ENCODE measurements at regions not wholly inside any gene's neighbourhood (a gene's known extent, or its start where the extent isn't known, plus 50 kb on each side); places are given as distances from the start of the nearest gene placed in this dataset.
"Not testable (repeated sequence)": the region's sequence is repeated elsewhere in the genome, so short reads cannot be mapped to it uniquely, and the experiment has no call there.

DNA sequence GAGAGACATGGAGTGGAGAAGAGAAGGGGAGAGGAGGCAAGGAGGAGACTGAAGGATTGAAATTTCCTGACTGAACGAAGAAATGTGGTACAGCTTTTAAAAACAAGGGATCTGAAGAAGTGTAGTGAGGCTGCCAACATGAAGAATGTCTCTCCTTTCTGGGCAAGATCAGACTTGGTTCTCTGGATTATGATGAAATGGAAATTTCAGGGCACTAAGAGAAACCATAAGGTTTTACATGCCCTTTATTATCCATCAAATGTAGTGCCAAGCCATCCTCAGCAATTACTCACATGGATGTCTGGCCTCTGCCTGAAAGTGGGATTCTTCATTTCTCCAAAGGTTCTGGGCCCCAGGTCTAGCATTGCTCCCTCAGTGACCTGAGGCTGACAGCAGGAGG is 77.6 kb upstream of the CCDC80 start:
- TF ChIP-seq, protein P1, sequence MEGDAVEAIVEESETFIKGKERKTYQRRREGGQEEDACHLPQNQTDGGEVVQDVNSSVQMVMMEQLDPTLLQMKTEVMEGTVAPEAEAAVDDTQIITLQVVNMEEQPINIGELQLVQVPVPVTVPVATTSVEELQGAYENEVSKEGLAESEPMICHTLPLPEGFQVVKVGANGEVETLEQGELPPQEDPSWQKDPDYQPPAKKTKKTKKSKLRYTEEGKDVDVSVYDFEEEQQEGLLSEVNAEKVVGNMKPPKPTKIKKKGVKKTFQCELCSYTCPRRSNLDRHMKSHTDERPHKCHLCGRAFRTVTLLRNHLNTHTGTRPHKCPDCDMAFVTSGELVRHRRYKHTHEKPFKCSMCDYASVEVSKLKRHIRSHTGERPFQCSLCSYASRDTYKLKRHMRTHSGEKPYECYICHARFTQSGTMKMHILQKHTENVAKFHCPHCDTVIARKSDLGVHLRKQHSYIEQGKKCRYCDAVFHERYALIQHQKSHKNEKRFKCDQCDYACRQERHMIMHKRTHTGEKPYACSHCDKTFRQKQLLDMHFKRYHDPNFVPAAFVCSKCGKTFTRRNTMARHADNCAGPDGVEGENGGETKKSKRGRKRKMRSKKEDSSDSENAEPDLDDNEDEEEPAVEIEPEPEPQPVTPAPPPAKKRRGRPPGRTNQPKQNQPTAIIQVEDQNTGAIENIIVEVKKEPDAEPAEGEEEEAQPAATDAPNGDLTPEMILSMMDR (IDR thresholded peaks at IDR 0.05): no peak
- no peak for TF ChIP-seq ZFX (IDR thresholded peaks at IDR 0.05; ENCODE audit: borderline replicate concordance)
- H3K27ac ChIP-seq: no peak overlapping the region

DNA sequence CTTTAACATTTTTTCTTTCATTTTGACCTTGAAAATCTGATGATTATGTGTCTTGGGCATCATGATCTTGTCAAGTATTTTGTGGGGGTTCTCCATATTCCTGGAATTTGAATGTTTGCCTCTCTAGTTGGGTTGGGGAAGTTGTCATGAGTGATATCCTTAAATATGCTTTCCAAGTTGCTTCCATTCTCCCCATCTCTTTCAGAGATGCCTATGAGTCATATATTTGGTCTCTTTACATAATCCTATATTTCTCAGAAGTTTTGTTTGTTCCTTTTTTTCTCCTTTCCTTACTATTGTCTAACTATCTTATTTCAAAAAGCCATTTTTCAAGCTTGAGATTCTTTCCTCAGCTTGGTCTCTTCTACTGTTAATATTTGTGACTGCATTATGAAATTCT is 69.0 kb upstream of the CCDC80 start:
- no peak overlapping the region for H3K27ac ChIP-seq

DNA sequence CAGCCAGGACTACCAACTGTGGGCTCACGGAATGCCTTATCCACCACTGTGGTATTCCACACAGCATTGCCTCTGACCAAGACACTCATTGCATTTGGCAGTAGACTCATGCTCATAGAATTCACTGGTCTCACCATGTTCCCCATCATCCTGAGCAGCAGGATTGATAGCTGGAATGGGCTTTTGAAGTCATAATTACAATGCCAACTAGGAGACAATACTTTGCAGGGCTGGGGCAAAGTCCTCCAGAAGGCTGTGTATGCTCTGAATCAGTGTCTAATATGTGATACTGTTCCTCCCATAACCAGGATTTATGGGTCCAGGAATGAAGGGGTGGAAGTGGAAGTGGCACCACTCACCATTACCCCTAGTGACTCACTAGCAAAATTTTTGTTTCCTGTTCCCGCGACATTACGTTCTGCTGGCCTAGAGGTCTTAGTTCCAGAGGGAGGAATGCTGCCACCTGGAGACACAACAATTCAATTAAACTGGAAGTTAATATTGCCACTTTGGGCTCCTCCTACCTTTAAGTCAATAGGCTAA is 58.6 kb upstream of the CCDC80 start:
- no peak for TF ChIP-seq ZFX (IDR thresholded peaks at IDR 0.05; ENCODE audit: borderline replicate concordance)
- TF ChIP-seq, protein P1 (IDR thresholded peaks at IDR 0.05): no peak
- H3K27ac ChIP-seq: no peak overlapping the region

More for the DNA sequence above, 69.0 kb upstream of the CCDC80 start:
- no peak for TF ChIP-seq ZFX (IDR thresholded peaks at IDR 0.05; ENCODE audit: borderline replicate concordance)
- TF ChIP-seq, protein P1 (IDR thresholded peaks at IDR 0.05): no peak

DNA sequence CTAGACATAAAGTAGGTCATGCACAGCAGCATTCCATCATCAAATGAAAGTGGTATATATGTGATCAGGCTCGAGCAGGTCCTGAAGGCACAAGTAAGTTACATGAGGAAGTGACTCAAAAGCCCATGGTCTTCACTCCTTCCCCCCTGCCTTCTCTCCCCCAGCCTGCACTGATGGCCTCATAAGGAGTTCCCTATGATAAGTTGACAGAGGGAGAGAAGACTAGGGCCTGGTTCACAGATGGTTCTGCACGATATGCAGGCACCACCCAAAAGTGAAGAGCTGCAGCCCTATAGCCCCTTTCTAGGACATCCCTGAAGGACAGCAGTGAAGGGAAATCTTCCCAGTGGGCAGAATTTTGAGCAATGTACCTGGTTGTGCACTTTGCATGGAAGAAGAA is 57.5 kb upstream of the CCDC80 start:
- not testable (repeated sequence) for H3K27ac ChIP-seq

DNA sequence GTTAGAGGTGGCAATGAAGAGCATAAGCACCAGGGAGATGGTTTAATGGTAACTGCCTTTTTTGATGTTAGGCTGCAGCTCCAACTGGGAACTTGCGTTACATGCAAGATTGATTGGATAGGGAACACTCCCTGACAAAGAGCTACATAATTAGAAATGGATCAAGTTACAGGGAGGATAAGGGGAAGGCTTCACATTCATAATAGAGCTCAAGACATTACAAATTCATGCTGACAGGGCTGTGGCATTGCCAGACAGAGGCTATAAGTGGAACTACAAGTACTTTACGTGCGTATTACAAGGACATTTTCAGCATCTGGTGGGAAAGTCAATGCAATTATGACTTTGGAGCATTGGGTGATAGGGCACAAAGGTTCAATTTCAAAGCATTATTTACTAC is 55.3 kb upstream of the CCDC80 start:
- not testable (repeated sequence) for H3K27ac ChIP-seq

DNA sequence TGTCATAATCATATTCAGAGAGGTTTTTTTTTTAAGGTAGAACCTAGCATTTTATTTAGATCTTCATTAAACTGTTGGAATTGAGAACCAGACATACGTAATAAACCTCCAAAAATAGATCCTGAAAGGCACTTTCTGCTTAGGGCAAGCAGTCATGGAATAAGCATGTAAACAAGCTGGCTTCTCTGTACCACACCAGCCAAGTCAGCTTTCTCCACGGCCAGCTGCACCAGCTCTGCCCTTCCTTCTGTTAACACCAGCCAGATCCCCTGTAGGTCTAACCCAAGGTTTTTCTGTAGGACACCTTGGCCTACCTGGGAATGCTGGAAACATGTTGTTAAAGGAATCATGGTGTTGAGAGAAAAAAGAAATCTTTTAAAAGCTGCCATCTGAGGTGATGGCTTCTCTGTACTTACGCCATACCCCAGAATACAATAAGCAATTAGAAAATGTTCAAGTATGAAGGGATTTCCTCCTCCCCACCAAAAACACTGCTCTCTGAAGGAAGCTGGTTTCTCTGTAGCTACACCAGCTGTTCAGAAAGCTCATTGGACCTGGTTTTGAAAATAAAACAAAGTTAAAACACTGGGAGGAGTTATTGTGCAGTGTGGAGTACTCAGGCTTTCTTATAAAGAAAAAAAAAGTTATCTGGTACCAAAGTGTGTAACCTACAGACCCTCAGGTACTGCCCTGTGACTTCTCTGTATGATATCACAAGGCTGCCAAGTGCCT is 54.6 kb upstream of the CCDC80 start:
- H3K27ac ChIP-seq: not testable (repeated sequence)

DNA sequence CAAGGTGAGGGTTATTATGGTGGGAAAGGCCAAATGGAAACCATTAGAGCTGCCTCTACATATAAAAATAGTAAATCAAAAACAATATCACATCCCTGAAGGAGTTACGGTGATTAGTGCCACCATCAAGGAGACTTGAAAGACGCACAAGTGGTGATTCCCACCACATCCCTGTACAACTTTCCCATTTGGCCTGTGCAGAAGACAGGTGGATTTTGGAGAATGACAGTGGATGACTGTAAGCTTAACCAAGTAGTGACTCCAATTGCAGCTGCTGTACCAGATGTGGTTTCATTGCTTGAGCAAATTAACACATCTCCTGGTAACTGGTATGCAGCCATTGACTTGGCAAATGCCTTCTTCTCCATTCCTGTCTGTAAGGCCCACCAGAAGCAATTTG is 54.0 kb upstream of the CCDC80 start:
- H3K27ac ChIP-seq: not testable (repeated sequence)

DNA sequence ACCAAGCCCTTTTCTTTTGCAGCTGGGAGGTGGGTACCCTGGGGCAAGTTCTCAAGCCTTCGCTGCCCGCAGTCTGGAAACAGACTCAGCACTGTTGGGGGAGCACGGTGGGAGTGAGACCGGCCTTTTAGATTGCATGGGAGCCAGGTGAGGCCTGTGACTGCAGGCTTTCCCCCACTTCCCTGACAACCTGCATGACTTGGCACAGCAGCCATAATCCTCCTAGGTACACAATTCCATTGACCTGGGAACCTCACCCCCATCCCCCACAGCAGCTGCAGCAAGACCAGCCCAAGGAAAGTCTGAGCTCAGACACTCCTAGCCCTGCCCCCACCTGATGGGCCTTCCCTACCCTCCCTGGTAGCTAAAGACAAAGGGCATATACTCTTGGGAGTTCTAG is 52.2 kb upstream of the CCDC80 start:
- no peak overlapping the region for H3K27ac ChIP-seq
- TF ChIP-seq, protein P1 (IDR thresholded peaks at IDR 0.05): no peak
- no peak for TF ChIP-seq ZFX (IDR thresholded peaks at IDR 0.05; ENCODE audit: borderline replicate concordance)

Data from 22Rv1 (cell line).